Cardiac muscle cell (in vitro differentiated cells and primary cell): ENCODE measurements at regions not wholly inside any gene's neighbourhood (a gene's known extent, or its start where the extent isn't known, plus 50 kb on each side); places are given as distances from the start of the nearest gene placed in this dataset.
A peak's percentile ranks its signal among the peaks of the same experiment; 100 is the strongest.

Experiments
- DNase-seq, 2 donors: peaks; one replicate each; pipeline versions ENCODE4 v3.0.0 to v3.0.0-alpha.2; 2010 to 2017; ENCODE audit warnings: low read depth in 1 of 2, low spot score in 1 of 2
- H3K27ac ChIP-seq: fragments of 200-600 bp; sonication (generic); 2 replicates; pipeline ENCODE4 v1.5.1; 2016
- H3K27me3 ChIP-seq: fragments of 200-600 bp; sonication (generic); 2 replicates; pipeline ENCODE4 v1.6.0; 2016; ENCODE audit warnings: control low read depth
- H3K36me3 ChIP-seq: fragments of 200-600 bp; sonication (generic); 2 replicates; pipeline ENCODE4 v1.5.1; 2016; ENCODE audit warnings: control low read depth
- H3K4me1 ChIP-seq: fragments of 200-600 bp; sonication (generic); 2 replicates; pipeline ENCODE4 v1.8.1; 2017; ENCODE audit warnings: low read depth, mild to moderate bottlenecking, mixed run types
- H3K4me3 ChIP-seq: fragments of 200-600 bp; sonication (generic); 2 replicates; pipeline ENCODE4 v1.5.1; 2016; ENCODE audit warnings: mild to moderate bottlenecking
- H3K9me3 ChIP-seq: fragments of 200-600 bp; sonication (generic); 2 replicates; pipeline ENCODE4 v1.5.1; 2017; ENCODE audit warnings: low read depth, mild to moderate bottlenecking, control low read depth
- CTCF ChIP-seq: IDR thresholded peaks from 2 replicates; pipeline ENCODE4 v1.5.1; 2012; ENCODE audit warnings: low read depth, mild to moderate bottlenecking, low read length

- no peak for TF ChIP-seq CTCF
- Histone ChIP-seq H3K4me3 (no peak overlapping the region), H3K36me3 (no peaks in the 10 kb centered on the region), H3K27me3 (no peaks in the 10 kb centered on the region), H3K9me3 (no peaks in the 10 kb centered on the region), H3K27ac (peak overlapping the region; percentile 5), H3K4me1 (peaks cover 19% of the 10 kb centered on the region)
- DNase-seq, result peak in 1 of 2 donors; percentile 62
Measured at GRCh38 chr3:186418671-186419145, 56.7 kb upstream of the DGKG start.

DNA sequence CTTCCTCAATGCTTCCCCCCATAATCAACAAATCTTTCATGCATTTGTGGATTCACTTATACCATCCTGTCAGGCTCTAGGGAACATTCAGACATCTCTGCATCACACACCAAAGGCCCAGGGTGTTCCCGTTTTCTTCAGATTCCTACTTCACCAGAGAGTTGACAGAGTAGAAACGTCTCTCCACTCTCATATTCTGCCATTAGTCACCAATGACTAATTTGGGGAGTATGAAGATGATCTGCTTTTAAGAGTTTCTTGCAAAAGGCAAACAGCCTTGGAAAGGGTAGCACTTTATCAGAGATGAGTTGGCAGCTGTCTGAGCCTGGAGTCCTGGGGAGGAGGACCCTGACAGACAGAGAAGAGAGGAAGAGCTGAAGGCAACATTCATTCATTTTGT, 55.8 kb upstream of the DGKG start:
- H3K4me3 ChIP-seq, result no peak overlapping the region
- peak in 1 of 2 donors; percentile 49 for DNase-seq
- H3K27me3 ChIP-seq, result no peaks in the 10 kb centered on the region
- H3K9me3 ChIP-seq, result no peaks in the 10 kb centered on the region
- peaks cover 24% of the 10 kb centered on the region for H3K4me1 ChIP-seq
- no peak for TF ChIP-seq CTCF
- H3K27ac ChIP-seq, result no peak overlapping the region
- H3K36me3 ChIP-seq, result no peaks in the 10 kb centered on the region

DNA sequence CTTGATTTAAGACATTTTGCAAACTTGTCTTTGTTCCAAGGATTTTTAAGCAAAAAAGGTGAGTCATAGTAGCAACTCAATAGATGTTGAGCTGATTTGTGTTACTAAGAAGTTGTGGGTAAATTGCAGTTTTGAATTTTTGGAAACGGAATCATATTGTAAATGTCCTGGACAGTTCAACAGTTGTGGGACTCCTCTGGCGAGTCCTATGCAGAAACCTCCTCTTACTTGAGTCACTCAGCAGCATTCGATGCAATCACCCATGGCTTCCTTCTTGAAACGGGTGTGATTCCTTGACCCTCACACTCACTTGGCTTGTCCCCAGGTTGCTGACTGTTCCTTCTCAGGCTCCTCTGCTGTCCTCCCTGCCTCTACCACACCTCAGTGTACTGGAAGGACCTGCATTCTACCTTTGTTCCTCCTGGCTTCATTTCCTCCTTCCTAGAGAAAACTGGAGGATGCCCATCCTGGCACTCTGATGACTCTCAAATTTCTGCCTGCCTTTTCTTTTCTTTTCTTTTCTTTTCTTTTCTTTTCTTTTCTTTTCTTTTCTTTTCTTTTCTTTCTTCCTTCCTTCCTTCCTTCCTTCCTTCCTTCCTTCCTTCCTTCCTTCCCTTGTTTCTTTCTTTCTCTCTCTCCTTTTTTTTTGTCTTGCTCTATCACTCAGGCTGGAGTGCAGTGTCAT, 52.8 kb upstream of the DGKG start:
- no peak overlapping the region for H3K4me3 ChIP-seq
- H3K27me3 ChIP-seq, result no peaks in the 10 kb centered on the region
- peak overlapping the region; percentile 90 for H3K27ac ChIP-seq
- no peaks in the 10 kb centered on the region for H3K36me3 ChIP-seq
- DNase-seq, result peak in 1 of 2 donors; percentile 66
- no peak for TF ChIP-seq CTCF
- H3K4me1 ChIP-seq, result peaks cover 25% of the 10 kb centered on the region
- no peaks in the 10 kb centered on the region for H3K9me3 ChIP-seq

- peaks cover 25% of the 10 kb centered on the region for H3K4me1 ChIP-seq
- H3K27ac ChIP-seq, result peak overlapping the region; percentile 90
- H3K36me3 ChIP-seq, result no peaks in the 10 kb centered on the region
- DNase-seq, result peak; percentile 12 to 86
- no peaks in the 10 kb centered on the region for H3K9me3 ChIP-seq
- H3K27me3 ChIP-seq, result no peaks in the 10 kb centered on the region
- no peak for TF ChIP-seq CTCF
- peak overlapping the region; percentile 13 for H3K4me3 ChIP-seq
Measured at GRCh38 chr3:186413615-186414415, 51.8 kb upstream of the DGKG start.

DNA sequence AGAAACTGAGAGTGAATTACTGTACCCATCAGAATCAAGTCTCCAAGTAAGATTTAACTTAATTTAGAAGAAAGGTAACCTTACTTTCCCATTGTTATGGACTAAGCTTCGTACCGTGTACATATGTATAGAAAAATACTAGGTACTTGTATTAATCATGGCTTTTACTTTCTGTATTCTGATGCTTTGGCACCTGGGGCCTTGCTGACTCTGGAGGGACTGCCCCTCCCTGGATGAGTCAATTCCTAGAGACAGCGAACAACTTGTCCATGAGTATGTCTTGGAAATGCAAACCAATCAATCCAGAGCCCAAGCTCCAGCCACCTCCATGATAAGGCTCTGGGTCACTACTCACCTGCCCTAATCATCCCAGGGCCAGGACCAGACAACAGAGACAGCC, 50.0 kb upstream of the DGKG start:
- Histone ChIP-seq H3K4me1 (peaks cover 21% of the 10 kb centered on the region), H3K27ac (no peak overlapping the region), H3K36me3 (no peaks in the 10 kb centered on the region), H3K9me3 (no peaks in the 10 kb centered on the region), H3K4me3 (no peak overlapping the region), H3K27me3 (no peaks in the 10 kb centered on the region)
- DNase-seq, result no peak
- no peak for TF ChIP-seq CTCF
